Adrenal gland (tissue), 9 donors: ENCODE measurements at regions not wholly inside any gene's neighbourhood (a gene's known extent, or its start where the extent isn't known, plus 50 kb on each side); places are given as distances from the start of the nearest gene placed in this dataset.

Experiments used
- DNase-seq, 7 donors: peaks; one replicate each; pipeline ENCODE4 v3.0.0-alpha.2; 2019 to 2020
- H3K27ac ChIP-seq, 5 donors: fragments of 200-600 bp; sonication (generic) in 4 of 5; 1 replicate in 3 of 5; 2 replicates in 2 of 5; pipeline versions ENCODE4 v1.5.1 to v1.8.0; 2016 to 2020; ENCODE audit warnings: mild to moderate bottlenecking in 1 of 5
- H3K27me3 ChIP-seq: fragments of 200-600 bp; 2 replicates; pipeline ENCODE4 v1.8.0; 2021
- H3K36me3 ChIP-seq, 2 donors: fragments of 200-600 bp; replicated peaks in 1 of 2; 1 replicate in 1 of 2; 2 replicates in 1 of 2; pipeline versions ENCODE4 v1.5.1 to v1.8.0; 2018 to 2022
- H3K4me1 ChIP-seq, 2 donors: fragments of 200-600 bp; replicated peaks in 1 of 2; 1 replicate in 1 of 2; 2 replicates in 1 of 2; pipeline versions ENCODE4 v1.5.1 to v1.8.0; 2018 to 2021
- H3K4me3 ChIP-seq, 4 donors: fragments of 200-600 bp; sonication (generic) in 3 of 4; one replicate each; pipeline ENCODE4 v1.5.1; 2016 to 2018
- H3K9me3 ChIP-seq, 3 donors: fragments of 200-600 bp; sonication (generic) in 1 of 3; replicated peaks in 1 of 3; 1 replicate in 2 of 3; 2 replicates in 1 of 3; pipeline versions ENCODE4 v1.5.1 to v1.8.0; 2016 to 2021
- POLR2A ChIP-seq, 2 donors: fragments of 450-650 bp; IDR thresholded peaks; one replicate each; pipeline ENCODE4 v1.6.1; 2017; ENCODE audit warnings: antibody characterized with exemption in 2 of 2, mild to moderate bottlenecking in 2 of 2, moderate library complexity in 1 of 2
- WGBS, 4 donors: extraction: QIAGEN DNeasy Blood & Tissue Kit in 2 of 4; methylation state at CpG; one replicate each; pipeline versions ENCODE4 v1.1.5 to v1.1.7; 2013 to 2017; 5-methylcytosine and 5-hydroxymethylcytosine counted together
- intact Hi-C, 2 donors: fragments of 100-400 bp; cut with DNase I; formaldehyde crosslinking; loops; one replicate each; pipeline versions ENCODE4 v1.14.1 to v1.15.0; 2022 to 2023
- TF ChIP-seq, protein P1 (sequence below), 6 experiments: fragments of 450-650 bp in 4 of 6; fragments of 200-600 bp in 2 of 6; sonication (generic) in 1 of 6; IDR thresholded peaks; 1 replicate in 5 of 6; 2 replicates in 1 of 6; pipeline versions ENCODE4 v1.5.1 to v1.8.0; 2016 to 2021; ENCODE audit warnings: antibody characterized with exemption in 6 of 6, mild to moderate bottlenecking in 2 of 6, moderate library complexity in 1 of 6
- donor health status: healthy with polysubstance abuse.
- donor health status: Bipolar disorder and iron deficiency.
- donor health status: DM: yes; HTN: yes; CAD: no.
- donor health status: DM: no; HTN: no; CAD: no.
- donor health status: DM: no; HTN: no; CAD: no.

DNA sequence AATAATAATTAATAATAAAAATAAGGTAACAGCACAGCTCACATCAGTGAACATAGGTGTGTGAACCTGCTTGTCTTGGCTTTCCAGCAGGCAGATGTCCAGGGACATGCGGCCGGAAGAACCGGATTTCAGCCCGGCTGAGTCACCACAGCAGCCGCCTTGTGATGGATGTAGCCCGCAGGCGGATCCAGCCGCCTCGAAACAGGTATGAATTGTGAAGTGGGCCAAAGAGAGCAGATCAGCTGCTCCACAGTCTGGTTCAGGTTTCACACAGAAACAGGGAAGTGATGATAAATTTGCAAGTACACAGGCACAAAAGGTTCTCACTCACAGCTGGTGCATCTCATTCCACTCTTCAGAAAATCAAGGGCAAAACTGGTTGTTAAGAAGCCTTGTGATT lies 55.1 kb downstream of the ID4 start:
- TF ChIP-seq, protein P1, sequence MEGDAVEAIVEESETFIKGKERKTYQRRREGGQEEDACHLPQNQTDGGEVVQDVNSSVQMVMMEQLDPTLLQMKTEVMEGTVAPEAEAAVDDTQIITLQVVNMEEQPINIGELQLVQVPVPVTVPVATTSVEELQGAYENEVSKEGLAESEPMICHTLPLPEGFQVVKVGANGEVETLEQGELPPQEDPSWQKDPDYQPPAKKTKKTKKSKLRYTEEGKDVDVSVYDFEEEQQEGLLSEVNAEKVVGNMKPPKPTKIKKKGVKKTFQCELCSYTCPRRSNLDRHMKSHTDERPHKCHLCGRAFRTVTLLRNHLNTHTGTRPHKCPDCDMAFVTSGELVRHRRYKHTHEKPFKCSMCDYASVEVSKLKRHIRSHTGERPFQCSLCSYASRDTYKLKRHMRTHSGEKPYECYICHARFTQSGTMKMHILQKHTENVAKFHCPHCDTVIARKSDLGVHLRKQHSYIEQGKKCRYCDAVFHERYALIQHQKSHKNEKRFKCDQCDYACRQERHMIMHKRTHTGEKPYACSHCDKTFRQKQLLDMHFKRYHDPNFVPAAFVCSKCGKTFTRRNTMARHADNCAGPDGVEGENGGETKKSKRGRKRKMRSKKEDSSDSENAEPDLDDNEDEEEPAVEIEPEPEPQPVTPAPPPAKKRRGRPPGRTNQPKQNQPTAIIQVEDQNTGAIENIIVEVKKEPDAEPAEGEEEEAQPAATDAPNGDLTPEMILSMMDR (IDR thresholded peaks at IDR 0.05) = no peak
- TF ChIP-seq POLR2A (IDR thresholded peaks at IDR 0.05) = no peak
- Histone ChIP-seq H3K9me3 (no peaks in the 10 kb centered on the region), H3K4me1 (no peaks in the 10 kb centered on the region), H3K4me3 (no peak overlapping the region), H3K27me3 (peaks cover 6% of the 10 kb centered on the region), H3K27ac (no peak overlapping the region), H3K36me3 (no peaks in the 10 kb centered on the region)
- WGBS, 4 donors = 69 to 87% (median 86%) methylated on average over 9 of the region's 9 CpGs
- no peak for DNase-seq
- intact Hi-C loops = no loop called here

DNA sequence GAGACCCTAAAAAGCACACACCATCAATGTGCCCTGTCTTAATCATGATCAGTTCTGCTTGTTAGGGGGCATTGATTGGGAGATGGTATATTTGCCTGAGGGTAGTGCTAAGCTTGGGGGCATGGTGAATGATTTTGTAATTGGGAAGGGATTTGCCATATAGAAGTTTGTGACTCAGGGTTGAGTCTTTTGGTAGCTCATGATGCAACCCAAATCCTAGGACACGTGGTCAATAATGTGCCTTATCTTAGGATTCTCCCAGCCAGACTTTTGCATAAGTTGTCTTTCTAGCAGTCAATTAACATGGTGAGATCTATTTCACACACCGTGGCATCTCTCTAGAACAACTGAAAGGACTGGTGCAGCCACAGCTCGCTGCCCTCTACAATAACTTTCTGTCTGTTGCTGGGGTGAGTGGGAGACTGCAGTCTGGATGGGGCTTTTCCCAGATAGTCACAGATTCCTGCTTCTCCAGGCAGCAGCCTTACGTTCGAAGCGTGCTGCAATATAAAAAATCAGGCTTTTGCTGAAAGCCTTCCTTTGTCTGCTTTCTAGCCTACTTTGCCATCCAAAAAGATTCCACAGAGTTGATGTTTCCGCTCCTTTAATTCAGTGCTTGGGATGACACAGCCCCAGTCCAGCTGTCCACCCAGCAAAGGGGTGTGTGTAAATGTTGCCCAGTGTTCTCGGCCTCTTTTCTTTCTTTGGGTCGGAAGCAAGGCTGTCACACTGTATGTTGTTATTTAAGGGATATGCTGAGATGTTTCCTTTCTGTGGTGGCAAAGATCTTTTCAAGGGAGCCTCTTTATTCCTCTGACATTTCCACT lies 58.9 kb downstream of the ID4 start:
- 72 to 84% (median 75%) methylated on average over 9 of the region's 9 CpGs for WGBS, 4 donors
- no peaks in the 10 kb centered on the region for H3K36me3 ChIP-seq
- intact Hi-C loops = no loop called here
- H3K4me3 ChIP-seq = no peak overlapping the region
- H3K4me1 ChIP-seq = no peaks in the 10 kb centered on the region
- H3K9me3 ChIP-seq = no peaks in the 10 kb centered on the region
- no peak for DNase-seq
- H3K27me3 ChIP-seq = no peaks in the 10 kb centered on the region
- TF ChIP-seq POLR2A (IDR thresholded peaks at IDR 0.05) = no peak
- TF ChIP-seq, protein P1 (IDR thresholded peaks at IDR 0.05) = no peak
- H3K27ac ChIP-seq = no peak overlapping the region

DNA sequence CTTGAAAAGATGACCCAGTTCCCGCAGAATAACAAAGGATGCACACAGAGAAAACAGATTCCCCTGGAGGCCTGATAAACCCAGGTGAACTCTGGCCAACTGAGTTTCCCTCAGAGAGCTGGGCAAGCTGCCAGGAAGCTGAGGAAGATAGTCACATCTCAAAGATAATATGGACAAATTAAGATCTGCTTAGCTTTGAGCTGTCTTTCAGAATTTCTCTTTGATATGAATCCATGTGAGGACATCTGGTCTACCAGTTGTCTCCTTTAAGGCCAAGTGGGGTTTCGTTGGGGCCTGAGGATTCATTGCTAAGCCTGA lies 59.5 kb downstream of the ID4 start:
- Histone ChIP-seq H3K36me3 (no peaks in the 10 kb centered on the region), H3K9me3 (no peaks in the 10 kb centered on the region), H3K4me3 (no peak overlapping the region), H3K27ac (no peak overlapping the region), H3K27me3 (no peaks in the 10 kb centered on the region), H3K4me1 (no peaks in the 10 kb centered on the region)
- intact Hi-C loops = no loop called here
- no peak for TF ChIP-seq POLR2A (IDR thresholded peaks at IDR 0.05)
- TF ChIP-seq, protein P1 (IDR thresholded peaks at IDR 0.05) = no peak
- 49 to 67% (median 56%) methylated on average over 2 of the region's 2 CpGs for whole genome bisulfite sequencing, 4 donors
- peak in 1 of 7 donors; percentile 6 for DNase-seq

DNA sequence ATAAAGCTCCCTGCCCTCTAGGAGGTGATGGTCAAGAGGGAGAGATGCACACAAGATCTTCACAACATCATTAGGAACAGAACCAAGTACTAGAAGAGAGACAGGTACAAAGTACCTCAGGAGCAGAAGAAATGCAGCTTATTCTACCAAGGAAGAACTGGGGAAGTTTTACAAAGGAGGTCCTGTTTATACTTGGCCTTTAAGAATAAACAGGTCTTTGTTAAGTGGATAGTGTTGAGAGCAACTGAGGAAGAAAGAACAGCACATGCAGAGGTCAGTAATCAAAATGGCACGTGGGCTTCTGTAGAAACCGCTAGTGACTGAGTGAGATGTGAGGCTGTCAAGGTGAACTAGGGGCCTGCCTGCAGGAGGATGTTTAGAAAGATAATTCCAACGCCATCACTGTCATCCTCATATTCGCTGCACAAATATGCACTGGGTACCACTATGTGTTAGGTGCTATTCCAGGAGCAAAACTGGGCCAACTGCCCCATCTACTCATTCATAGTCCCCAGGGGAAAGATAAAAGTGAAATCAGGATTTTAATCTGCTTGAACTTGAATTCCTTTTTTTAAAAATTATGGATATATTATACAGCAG lies 61.1 kb downstream of the ID4 start:
- intact Hi-C loops = no loop called here
- H3K27me3 ChIP-seq = no peaks in the 10 kb centered on the region
- no peak overlapping the region for H3K4me3 ChIP-seq
- H3K4me1 ChIP-seq = no peaks in the 10 kb centered on the region
- H3K9me3 ChIP-seq = no peaks in the 10 kb centered on the region
- H3K27ac ChIP-seq = no peak overlapping the region
- H3K36me3 ChIP-seq = no peaks in the 10 kb centered on the region
- WGBS, 4 donors = 60 to 64% (median 62%) methylated on average over 4 of the region's 4 CpGs
- no peak for TF ChIP-seq POLR2A (IDR thresholded peaks at IDR 0.05)
- TF ChIP-seq, protein P1 (IDR thresholded peaks at IDR 0.05) = no peak
- DNase-seq = no peak
